Loucy (cell line): ENCODE measurements at regions not wholly inside any gene's neighbourhood (a gene's known extent, or its start where the extent isn't known, plus 50 kb on each side); places are given as distances from the start of the nearest gene placed in this dataset.

ENCODE experiments used
- H2AFZ ChIP-seq: fragments of 200-600 bp; sonication (generic); 2 replicates; pipeline ENCODE4 v1.6.0; 2016; ENCODE audit warnings: antibody characterized with exemption, mild to moderate bottlenecking, low read length, moderate library complexity
- H3F3A ChIP-seq: fragments of 200-600 bp; 2 replicates; pipeline ENCODE4 v1.6.0; 2016; ENCODE audit warnings: antibody characterized with exemption, low read depth, mild to moderate bottlenecking
- H3K27me3 ChIP-seq: fragments of 200-600 bp; sonication (generic); 2 replicates; pipeline ENCODE4 v1.6.1; 2014; ENCODE audit warnings: low read length, mild to moderate bottlenecking; ENCODE audit not compliant: insufficient read depth, poor library complexity, severe bottlenecking
- H3K36me3 ChIP-seq: fragments of 200-600 bp; sonication (generic); 2 replicates; pipeline ENCODE4 v1.6.1; 2016; ENCODE audit warnings: low read length; ENCODE audit not compliant: insufficient read depth
- H3K4me1 ChIP-seq: fragments of 200-600 bp; sonication (generic); 2 replicates; pipeline ENCODE4 v1.5.1; 2014; ENCODE audit warnings: low read length, mild to moderate bottlenecking; ENCODE audit not compliant: insufficient read depth, poor library complexity, severe bottlenecking
- H3K4me2 ChIP-seq: fragments of 200-600 bp; sonication (generic); 2 replicates; pipeline ENCODE4 v1.6.0; 2014; ENCODE audit warnings: antibody characterized with exemption, low read length, low read depth, mild to moderate bottlenecking; ENCODE audit not compliant: poor library complexity, severe bottlenecking
- H3K4me3 ChIP-seq: fragments of 200-600 bp; sonication (generic); 2 replicates; pipeline ENCODE4 v1.5.1; 2014; ENCODE audit warnings: low read length, mild to moderate bottlenecking, mixed read lengths; ENCODE audit not compliant: poor library complexity, severe bottlenecking
- H3K79me2 ChIP-seq: fragments of 200-600 bp; sonication (generic); 2 replicates; pipeline ENCODE4 v1.6.1; 2014; ENCODE audit warnings: low read length; ENCODE audit not compliant: insufficient read depth
- H3K9ac ChIP-seq: fragments of 200-600 bp; sonication (generic); 2 replicates; pipeline ENCODE4 v1.6.0; 2014; ENCODE audit warnings: mild to moderate bottlenecking, low read depth, low read length, moderate library complexity; ENCODE audit not compliant: poor library complexity, severe bottlenecking
- H3K9me2 ChIP-seq: fragments of 200-600 bp; sonication (generic); replicated peaks from 2 replicates; pipeline ENCODE4 v1.6.1; 2016; ENCODE audit warnings: low read depth, low read length, mixed read lengths
- H3K9me3 ChIP-seq: fragments of 200-600 bp; sonication (generic); 2 replicates; pipeline ENCODE4 v1.6.1; 2014; ENCODE audit warnings: mild to moderate bottlenecking, antibody characterized with exemption, low read length, low read depth; ENCODE audit not compliant: insufficient read depth
- H4K20me1 ChIP-seq: fragments of 200-600 bp; sonication (generic); 2 replicates; pipeline ENCODE4 v1.6.0; 2014; ENCODE audit warnings: antibody characterized with exemption, low read length, mild to moderate bottlenecking; ENCODE audit not compliant: insufficient read depth, poor library complexity, severe bottlenecking
- CTCF ChIP-seq: fragments of 200-600 bp; sonication (generic); conservative IDR thresholded peaks from 2 replicates; pipeline ENCODE4 v1.5.1; 2014; ENCODE audit warnings: mild to moderate bottlenecking, antibody characterized with exemption, low read length
- EZH2phosphoT487 ChIP-seq: fragments of 200-600 bp; IDR thresholded peaks from 2 replicates; pipeline ENCODE4 v1.6.1; 2018; ENCODE audit warnings: antibody characterized with exemption, mild to moderate bottlenecking, moderate library complexity, borderline replicate concordance

- no peaks in the 10 kb centered on the region for H3K79me2 ChIP-seq
- no peak overlapping the region for H2AFZ ChIP-seq
- peaks cover 6% of the 10 kb centered on the region; the same call in 1 of the 2 replicates for H3F3A ChIP-seq
- peaks cover 17% of the 10 kb centered on the region for H3K4me1 ChIP-seq
- H3K36me3 ChIP-seq: no peaks in the 10 kb centered on the region
- no peaks in the 10 kb centered on the region for H3K9me3 ChIP-seq
- H3K4me2 ChIP-seq: no peak overlapping the region
- no peak overlapping the region for H3K4me3 ChIP-seq
- no peak for TF ChIP-seq CTCF
- TF ChIP-seq EZH2phosphoT487: no peak
- H3K27me3 ChIP-seq: no peaks in the 10 kb centered on the region
- H4K20me1 ChIP-seq: no peaks in the 10 kb centered on the region
- no peaks in the 10 kb centered on the region for H3K9me2 ChIP-seq
- H3K9ac ChIP-seq: no peak overlapping the region
Measured at GRCh38 chr2:15042801-15043217, 410.3 kb downstream of the LRATD1 start.

- Histone ChIP-seq H4K20me1 (no peaks in the 10 kb centered on the region), H3F3A (peaks cover 3% of the 10 kb centered on the region; the same call in 1 of the 2 replicates), H3K9me3 (no peaks in the 10 kb centered on the region), H3K36me3 (no peaks in the 10 kb centered on the region), H3K4me3 (no peak overlapping the region), H2AFZ (no peak overlapping the region), H3K27me3 (no peaks in the 10 kb centered on the region), H3K9me2 (no peaks in the 10 kb centered on the region), H3K9ac (no peak overlapping the region), H3K4me2 (no peak overlapping the region), H3K4me1 (peaks cover 11% of the 10 kb centered on the region), H3K79me2 (no peaks in the 10 kb centered on the region)
- TF ChIP-seq EZH2phosphoT487 (no peak), CTCF (no peak)
Measured at GRCh38 chr2:15043336-15044058, 411.0 kb downstream of the LRATD1 start.

- Histone ChIP-seq H4K20me1 (no peaks in the 10 kb centered on the region), H3K4me3 (no peak overlapping the region), H3K4me1 (no peaks in the 10 kb centered on the region), H3K36me3 (no peaks in the 10 kb centered on the region), H3K4me2 (no peak overlapping the region), H3K9me3 (no peaks in the 10 kb centered on the region), H3K9ac (no peak overlapping the region), H3K27me3 (no peaks in the 10 kb centered on the region), H2AFZ (no peak overlapping the region), H3F3A (no peaks in the 10 kb centered on the region), H3K9me2 (no peaks in the 10 kb centered on the region), H3K79me2 (no peaks in the 10 kb centered on the region)
- TF ChIP-seq CTCF (no peak), EZH2phosphoT487 (no peak)
Measured at GRCh38 chr2:15045054-15045453, 412.5 kb downstream of the LRATD1 start.
